HCT116 (cell line): ENCODE measurements at regions not wholly inside any gene's neighbourhood (a gene's known extent, or its start where the extent isn't known, plus 50 kb on each side); places are given as distances from the start of the nearest gene placed in this dataset.

Experiments used
- EGR1 ChIP-seq: IDR thresholded peaks from 2 replicates; pipeline ENCODE4 v1.6.1; 2012; ENCODE audit warnings: low read depth
- JUND ChIP-seq: IDR thresholded peaks from 2 replicates; pipeline ENCODE4 v1.6.1; 2012
- POLR2A ChIP-seq: IDR thresholded peaks from 2 replicates; pipeline ENCODE4 v1.7.0; 2011; ENCODE audit warnings: borderline replicate concordance; ENCODE audit not compliant: insufficient read depth, insufficient read length; ENCODE audit errors: extremely low read depth
- POLR2AphosphoS5 ChIP-seq: IDR thresholded peaks from 2 replicates; pipeline ENCODE4 v1.6.1; 2011; ENCODE audit warnings: mild to moderate bottlenecking, low read depth, low read length, moderate library complexity
- RAD21 ChIP-seq: IDR thresholded peaks from 2 replicates; pipeline ENCODE4 v1.6.1; 2012; ENCODE audit warnings: low read depth, mild to moderate bottlenecking
- TCF7L2 ChIP-seq: IDR thresholded peaks from 2 replicates; pipeline ENCODE4 v1.7.0; 2011; ENCODE audit warnings: borderline replicate concordance, inconsistent platforms; ENCODE audit not compliant: insufficient read depth, insufficient read length; ENCODE audit errors: extremely low read depth
- YY1 ChIP-seq: IDR thresholded peaks from 2 replicates; pipeline ENCODE4 v1.6.1; 2011; ENCODE audit warnings: low read length, low read depth, moderate library complexity, mild to moderate bottlenecking; ENCODE audit not compliant: insufficient replicate concordance; ENCODE audit errors: extremely low read depth
- TF ChIP-seq, protein P1 (sequence below): IDR thresholded peaks from 2 replicates; pipeline ENCODE4 v1.6.1; 2012; ENCODE audit warnings: low read depth
- TF ChIP-seq, protein P2 (sequence below), 3 experiments: fragments of 200-600 bp in 1 of 3; sonication (generic) in 1 of 3; IDR thresholded peaks in 2 of 3; conservative IDR thresholded peaks in 1 of 3; 2 replicates each; pipeline ENCODE4 v1.5.1; 2012 to 2017; ENCODE audit warnings: low read depth in 2 of 3, low read length in 2 of 3, antibody characterized with exemption in 1 of 3, borderline replicate concordance in 1 of 3, control low read depth in 1 of 3, mild to moderate bottlenecking in 1 of 3, mixed read lengths in 1 of 3, mixed run types in 1 of 3, moderate library complexity in 1 of 3; ENCODE audit not compliant: insufficient read depth in 1 of 3
- TF ChIP-seq, protein P3 (sequence below): IDR thresholded peaks from 2 replicates; pipeline ENCODE4 v1.6.1; 2012
- TF ChIP-seq, protein P4 (sequence below): IDR thresholded peaks from 2 replicates; pipeline ENCODE4 v1.6.1; 2011; ENCODE audit warnings: mild to moderate bottlenecking, low read length, moderate library complexity; ENCODE audit not compliant: insufficient replicate concordance; ENCODE audit errors: extremely low read depth
- TF ChIP-seq, protein P5 (sequence below): IDR thresholded peaks from 2 replicates; pipeline ENCODE4 v1.6.1; 2012

DNA sequence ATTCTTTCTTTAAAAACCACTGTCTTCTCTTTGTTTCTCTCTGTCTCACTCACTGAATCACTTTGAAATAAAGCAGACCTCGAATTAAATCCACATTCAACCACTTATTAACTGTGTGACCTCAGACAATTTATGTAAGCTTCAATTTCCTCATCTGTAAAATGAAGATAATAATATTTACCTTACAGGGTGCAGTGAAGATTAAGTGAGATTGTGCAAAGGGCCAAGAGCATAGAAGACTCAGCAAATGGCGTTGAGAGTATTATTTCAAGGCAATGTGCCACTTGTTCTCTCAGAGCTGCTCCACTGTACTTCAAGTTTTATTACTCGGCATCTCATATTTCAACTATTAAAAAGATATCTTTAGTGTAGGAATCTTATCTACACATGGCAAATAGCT is 454.2 kb upstream of the HNRNPA3 start:
- TF ChIP-seq, protein P1, sequence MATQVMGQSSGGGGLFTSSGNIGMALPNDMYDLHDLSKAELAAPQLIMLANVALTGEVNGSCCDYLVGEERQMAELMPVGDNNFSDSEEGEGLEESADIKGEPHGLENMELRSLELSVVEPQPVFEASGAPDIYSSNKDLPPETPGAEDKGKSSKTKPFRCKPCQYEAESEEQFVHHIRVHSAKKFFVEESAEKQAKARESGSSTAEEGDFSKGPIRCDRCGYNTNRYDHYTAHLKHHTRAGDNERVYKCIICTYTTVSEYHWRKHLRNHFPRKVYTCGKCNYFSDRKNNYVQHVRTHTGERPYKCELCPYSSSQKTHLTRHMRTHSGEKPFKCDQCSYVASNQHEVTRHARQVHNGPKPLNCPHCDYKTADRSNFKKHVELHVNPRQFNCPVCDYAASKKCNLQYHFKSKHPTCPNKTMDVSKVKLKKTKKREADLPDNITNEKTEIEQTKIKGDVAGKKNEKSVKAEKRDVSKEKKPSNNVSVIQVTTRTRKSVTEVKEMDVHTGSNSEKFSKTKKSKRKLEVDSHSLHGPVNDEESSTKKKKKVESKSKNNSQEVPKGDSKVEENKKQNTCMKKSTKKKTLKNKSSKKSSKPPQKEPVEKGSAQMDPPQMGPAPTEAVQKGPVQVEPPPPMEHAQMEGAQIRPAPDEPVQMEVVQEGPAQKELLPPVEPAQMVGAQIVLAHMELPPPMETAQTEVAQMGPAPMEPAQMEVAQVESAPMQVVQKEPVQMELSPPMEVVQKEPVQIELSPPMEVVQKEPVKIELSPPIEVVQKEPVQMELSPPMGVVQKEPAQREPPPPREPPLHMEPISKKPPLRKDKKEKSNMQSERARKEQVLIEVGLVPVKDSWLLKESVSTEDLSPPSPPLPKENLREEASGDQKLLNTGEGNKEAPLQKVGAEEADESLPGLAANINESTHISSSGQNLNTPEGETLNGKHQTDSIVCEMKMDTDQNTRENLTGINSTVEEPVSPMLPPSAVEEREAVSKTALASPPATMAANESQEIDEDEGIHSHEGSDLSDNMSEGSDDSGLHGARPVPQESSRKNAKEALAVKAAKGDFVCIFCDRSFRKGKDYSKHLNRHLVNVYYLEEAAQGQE: no peak
- no peak for TF ChIP-seq JUND
- no peak for TF ChIP-seq YY1
- TF ChIP-seq POLR2AphosphoS5: no peak
- TF ChIP-seq, protein P2, sequence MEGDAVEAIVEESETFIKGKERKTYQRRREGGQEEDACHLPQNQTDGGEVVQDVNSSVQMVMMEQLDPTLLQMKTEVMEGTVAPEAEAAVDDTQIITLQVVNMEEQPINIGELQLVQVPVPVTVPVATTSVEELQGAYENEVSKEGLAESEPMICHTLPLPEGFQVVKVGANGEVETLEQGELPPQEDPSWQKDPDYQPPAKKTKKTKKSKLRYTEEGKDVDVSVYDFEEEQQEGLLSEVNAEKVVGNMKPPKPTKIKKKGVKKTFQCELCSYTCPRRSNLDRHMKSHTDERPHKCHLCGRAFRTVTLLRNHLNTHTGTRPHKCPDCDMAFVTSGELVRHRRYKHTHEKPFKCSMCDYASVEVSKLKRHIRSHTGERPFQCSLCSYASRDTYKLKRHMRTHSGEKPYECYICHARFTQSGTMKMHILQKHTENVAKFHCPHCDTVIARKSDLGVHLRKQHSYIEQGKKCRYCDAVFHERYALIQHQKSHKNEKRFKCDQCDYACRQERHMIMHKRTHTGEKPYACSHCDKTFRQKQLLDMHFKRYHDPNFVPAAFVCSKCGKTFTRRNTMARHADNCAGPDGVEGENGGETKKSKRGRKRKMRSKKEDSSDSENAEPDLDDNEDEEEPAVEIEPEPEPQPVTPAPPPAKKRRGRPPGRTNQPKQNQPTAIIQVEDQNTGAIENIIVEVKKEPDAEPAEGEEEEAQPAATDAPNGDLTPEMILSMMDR (IDR thresholded peaks at IDR 0.05 in 2 of 3, conservative IDR thresholded peaks at IDR 0.05 in 1 of 3; ENCODE audit: borderline replicate concordance in 1 of 3, insufficient read depth in 1 of 3, low read depth in 2 of 3, low read length in 2 of 3): no peak
- no peak for TF ChIP-seq POLR2A
- TF ChIP-seq RAD21: no peak
- TF ChIP-seq, protein P3, sequence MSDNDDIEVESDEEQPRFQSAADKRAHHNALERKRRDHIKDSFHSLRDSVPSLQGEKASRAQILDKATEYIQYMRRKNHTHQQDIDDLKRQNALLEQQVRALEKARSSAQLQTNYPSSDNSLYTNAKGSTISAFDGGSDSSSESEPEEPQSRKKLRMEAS: no peak
- TF ChIP-seq TCF7L2: no peak
- TF ChIP-seq EGR1: no peak
- TF ChIP-seq, protein P4, sequence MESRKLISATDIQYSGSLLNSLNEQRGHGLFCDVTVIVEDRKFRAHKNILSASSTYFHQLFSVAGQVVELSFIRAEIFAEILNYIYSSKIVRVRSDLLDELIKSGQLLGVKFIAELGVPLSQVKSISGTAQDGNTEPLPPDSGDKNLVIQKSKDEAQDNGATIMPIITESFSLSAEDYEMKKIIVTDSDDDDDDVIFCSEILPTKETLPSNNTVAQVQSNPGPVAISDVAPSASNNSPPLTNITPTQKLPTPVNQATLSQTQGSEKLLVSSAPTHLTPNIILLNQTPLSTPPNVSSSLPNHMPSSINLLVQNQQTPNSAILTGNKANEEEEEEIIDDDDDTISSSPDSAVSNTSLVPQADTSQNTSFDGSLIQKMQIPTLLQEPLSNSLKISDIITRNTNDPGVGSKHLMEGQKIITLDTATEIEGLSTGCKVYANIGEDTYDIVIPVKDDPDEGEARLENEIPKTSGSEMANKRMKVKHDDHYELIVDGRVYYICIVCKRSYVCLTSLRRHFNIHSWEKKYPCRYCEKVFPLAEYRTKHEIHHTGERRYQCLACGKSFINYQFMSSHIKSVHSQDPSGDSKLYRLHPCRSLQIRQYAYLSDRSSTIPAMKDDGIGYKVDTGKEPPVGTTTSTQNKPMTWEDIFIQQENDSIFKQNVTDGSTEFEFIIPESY: no peak
- TF ChIP-seq, protein P5, sequence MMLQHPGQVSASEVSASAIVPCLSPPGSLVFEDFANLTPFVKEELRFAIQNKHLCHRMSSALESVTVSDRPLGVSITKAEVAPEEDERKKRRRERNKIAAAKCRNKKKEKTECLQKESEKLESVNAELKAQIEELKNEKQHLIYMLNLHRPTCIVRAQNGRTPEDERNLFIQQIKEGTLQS: no peak
